Mesothelial cell of epicardium (in vitro differentiated cells): ENCODE measurements at regions not wholly inside any gene's neighbourhood (a gene's known extent, or its start where the extent isn't known, plus 50 kb on each side); places are given as distances from the start of the nearest gene placed in this dataset.
A peak's percentile ranks its signal among the peaks of the same experiment; 100 is the strongest.

ENCODE experiments used
- DNase-seq, 2 experiments: peaks; one replicate each; pipeline ENCODE4 v3.0.0; 2021; ENCODE audit warnings: low spot score in 2 of 2; ENCODE audit not compliant: unreplicated experiment in 2 of 2
- H3K27ac Mint-ChIP-seq: 2 replicates; pipeline ENCODE4 v1.8.0; 2021; ENCODE audit warnings: mixed read lengths
- H3K27me3 Mint-ChIP-seq: 2 replicates; pipeline ENCODE4 v1.8.0; 2021; ENCODE audit warnings: low read depth, mixed read lengths
- H3K36me3 Mint-ChIP-seq: 2 replicates; pipeline ENCODE4 v1.8.0; 2021; ENCODE audit warnings: mixed read lengths
- H3K4me1 Mint-ChIP-seq: 2 replicates; pipeline ENCODE4 v1.8.0; 2021; ENCODE audit warnings: mixed read lengths
- H3K4me3 Mint-ChIP-seq: 2 replicates; pipeline ENCODE4 v1.8.0; 2021; ENCODE audit warnings: mild to moderate bottlenecking, moderate library complexity, mixed read lengths
- H3K9me3 Mint-ChIP-seq: 2 replicates; pipeline ENCODE4 v1.8.0; 2021; ENCODE audit warnings: mixed read lengths
- CTCF ChIP-seq: fragments of 200-600 bp; sonication (generic); IDR thresholded peaks from one replicate; pipeline ENCODE4 v1.5.0; 2021; ENCODE audit warnings: antibody characterized with exemption; ENCODE audit not compliant: unreplicated experiment

- no peak overlapping the region for H3K4me3 Mint-ChIP-seq
- H3K4me1 Mint-ChIP-seq, result peaks cover 19% of the 10 kb centered on the region
- H3K27ac Mint-ChIP-seq, result no peak overlapping the region
- no peak for DNase-seq
- H3K36me3 Mint-ChIP-seq, result no peaks in the 10 kb centered on the region
- H3K27me3 Mint-ChIP-seq, result no peaks in the 10 kb centered on the region
- no peaks in the 10 kb centered on the region for H3K9me3 Mint-ChIP-seq
- no peak for TF ChIP-seq CTCF
These were observed 552.5 kb upstream of the MBL2 start for GRCh38 chr10:53325066-53325465.

- Mint-ChIP-seq H3K9me3 (peaks cover 7% of the 10 kb centered on the region), H3K4me1 (peaks cover 27% of the 10 kb centered on the region), H3K27ac (no peak overlapping the region), H3K27me3 (no peaks in the 10 kb centered on the region), H3K36me3 (no peaks in the 10 kb centered on the region), H3K4me3 (no peak overlapping the region)
- TF ChIP-seq CTCF, result no peak
- no peak for DNase-seq
These were observed 543.1 kb upstream of the MBL2 start for GRCh38 chr10:53315709-53316108.

GRCh38 chr10:53314876-53315275 lies 542.3 kb upstream of the MBL2 start:
- Mint-ChIP-seq H3K4me3 (no peak overlapping the region), H3K36me3 (no peaks in the 10 kb centered on the region), H3K27ac (peak overlapping the region; percentile 66), H3K27me3 (no peaks in the 10 kb centered on the region), H3K9me3 (peaks cover 7% of the 10 kb centered on the region), H3K4me1 (peaks cover 27% of the 10 kb centered on the region)
- TF ChIP-seq CTCF, result no peak
- no peak for DNase-seq

- no peak overlapping the region for H3K4me3 Mint-ChIP-seq
- TF ChIP-seq CTCF, result no peak
- no peaks in the 10 kb centered on the region for H3K27me3 Mint-ChIP-seq
- no peak for DNase-seq
- H3K4me1 Mint-ChIP-seq, result peaks cover 2% of the 10 kb centered on the region
- H3K27ac Mint-ChIP-seq, result no peak overlapping the region
- no peaks in the 10 kb centered on the region for H3K36me3 Mint-ChIP-seq
- peaks cover 15% of the 10 kb centered on the region for H3K9me3 Mint-ChIP-seq
These were observed 525.9 kb upstream of the MBL2 start for GRCh38 chr10:53298443-53298842.

GRCh38 chr10:53284615-53285182 lies 512.1 kb upstream of the MBL2 start:
- no peak overlapping the region for H3K27ac Mint-ChIP-seq
- DNase-seq, result no peak
- H3K27me3 Mint-ChIP-seq, result no peaks in the 10 kb centered on the region
- no peak overlapping the region for H3K4me3 Mint-ChIP-seq
- no peaks in the 10 kb centered on the region for H3K9me3 Mint-ChIP-seq
- peaks cover 2% of the 10 kb centered on the region for H3K4me1 Mint-ChIP-seq
- no peak for TF ChIP-seq CTCF
- no peaks in the 10 kb centered on the region for H3K36me3 Mint-ChIP-seq

GRCh38 chr10:53276797-53277196 lies 504.2 kb upstream of the MBL2 start:
- peaks cover 53% of the 10 kb centered on the region for H3K9me3 Mint-ChIP-seq
- no peak overlapping the region for H3K4me3 Mint-ChIP-seq
- no peaks in the 10 kb centered on the region for H3K27me3 Mint-ChIP-seq
- no peaks in the 10 kb centered on the region for H3K4me1 Mint-ChIP-seq
- no peak for TF ChIP-seq CTCF
- no peak overlapping the region for H3K27ac Mint-ChIP-seq
- DNase-seq, result no peak
- peaks cover 13% of the 10 kb centered on the region for H3K36me3 Mint-ChIP-seq
